Sigmoid colon (tissue), 6 donors: ENCODE measurements at regions not wholly inside any gene's neighbourhood (a gene's known extent, or its start where the extent isn't known, plus 50 kb on each side); places are given as distances from the start of the nearest gene placed in this dataset.

Source experiments
- DNase-seq: peaks from one replicate; pipeline ENCODE4 v3.0.0-alpha.2; 2019
- H3K27ac ChIP-seq, 4 donors: fragments of 200-600 bp; sonication (generic); one replicate each; pipeline ENCODE4 v1.5.1; 2016 to 2019; ENCODE audit warnings: mild to moderate bottlenecking in 1 of 4
- H3K27me3 ChIP-seq, 3 donors: fragments of 200-600 bp; sonication (generic); one replicate each; pipeline ENCODE4 v1.5.1; 2019; ENCODE audit warnings: mild to moderate bottlenecking in 1 of 3
- H3K36me3 ChIP-seq, 4 donors: fragments of 200-600 bp; sonication (generic); one replicate each; pipeline ENCODE4 v1.5.1; 2016 to 2019
- H3K4me1 ChIP-seq, 4 donors: fragments of 200-600 bp; sonication (generic); one replicate each; pipeline ENCODE4 v1.5.1; 2017 to 2019
- H3K4me3 ChIP-seq, 4 donors: fragments of 200-600 bp; sonication (generic); one replicate each; pipeline ENCODE4 v1.5.1; 2017 to 2019; ENCODE audit warnings: mild to moderate bottlenecking in 2 of 4, moderate library complexity in 1 of 4
- H3K9me3 ChIP-seq, 4 donors: fragments of 200-600 bp in 3 of 4; sonication (generic) in 3 of 4; one replicate each; pipeline versions ENCODE4 v1.5.1 to v1.6.1; 2013 to 2019
- EP300 ChIP-seq, 4 donors: sonication (generic); formaldehyde crosslinking; IDR thresholded peaks; one replicate each; pipeline ENCODE4 v1.6.1; 2017; ENCODE audit warnings: antibody characterized with exemption in 4 of 4
- POLR2A ChIP-seq, 2 donors: fragments of 450-650 bp; IDR thresholded peaks; one replicate each; pipeline ENCODE4 v1.6.1; 2016; ENCODE audit warnings: antibody characterized with exemption in 2 of 2, mild to moderate bottlenecking in 2 of 2, moderate library complexity in 2 of 2
- POLR2AphosphoS5 ChIP-seq, 4 donors: sonication (generic); formaldehyde crosslinking; IDR thresholded peaks; one replicate each; pipeline ENCODE4 v1.6.1; 2017; ENCODE audit warnings: antibody characterized with exemption in 4 of 4
- WGBS, 2 donors: extraction: QIAGEN DNeasy Blood & Tissue Kit; methylation state at CpG; one replicate each; pipeline ENCODE4 v1.1.7; 2013; 5-methylcytosine and 5-hydroxymethylcytosine counted together
- intact Hi-C: fragments of 100-400 bp; cut with DNase I; formaldehyde crosslinking; loops from one replicate; pipeline ENCODE4 v1.15.1; 2023
- TF ChIP-seq, protein P1 (sequence below), 4 experiments: fragments of 450-650 bp in 3 of 4; fragments of 200-600 bp in 1 of 4; IDR thresholded peaks; one replicate each; pipeline ENCODE4 v1.5.1; 2016 to 2019; ENCODE audit warnings: antibody characterized with exemption in 4 of 4, mild to moderate bottlenecking in 3 of 4, moderate library complexity in 2 of 4
- donor health status: healthy with polysubstance abuse.
- donor health status: healthy.

DNA sequence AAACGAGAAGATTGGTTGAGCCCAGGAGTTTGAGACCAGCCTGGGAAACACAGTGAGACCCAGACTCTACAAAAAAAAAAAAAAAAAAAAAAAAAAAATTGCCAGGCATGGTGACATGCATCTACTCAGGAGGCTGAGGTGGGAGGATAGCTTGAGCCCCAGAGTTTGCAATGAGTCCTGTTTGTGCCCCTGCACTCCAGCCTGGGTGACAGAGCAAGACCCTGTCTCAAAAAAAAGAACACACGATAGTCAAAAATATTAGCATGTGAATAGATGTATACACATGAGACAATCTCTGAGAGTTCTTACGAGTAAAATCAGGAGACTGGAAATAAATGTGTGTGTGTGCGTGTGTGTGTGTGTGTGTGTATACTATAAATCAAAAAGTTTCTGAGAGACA lies 966.3 kb downstream of the FSTL5 start:
- H3K4me1 ChIP-seq, result no peaks in the 10 kb centered on the region
- no peaks in the 10 kb centered on the region for H3K27me3 ChIP-seq
- peaks cover 0 to 1% (median 0%) of the 10 kb centered on the region in 4 donors for H3K9me3 ChIP-seq
- WGBS, 2 donors, result 82 to 83% methylated on average over 4 of the region's 4 CpGs
- H3K27ac ChIP-seq, result no peak overlapping the region
- intact Hi-C loops, result no loop called here
- no peaks in the 10 kb centered on the region for H3K36me3 ChIP-seq
- TF ChIP-seq, protein P1, sequence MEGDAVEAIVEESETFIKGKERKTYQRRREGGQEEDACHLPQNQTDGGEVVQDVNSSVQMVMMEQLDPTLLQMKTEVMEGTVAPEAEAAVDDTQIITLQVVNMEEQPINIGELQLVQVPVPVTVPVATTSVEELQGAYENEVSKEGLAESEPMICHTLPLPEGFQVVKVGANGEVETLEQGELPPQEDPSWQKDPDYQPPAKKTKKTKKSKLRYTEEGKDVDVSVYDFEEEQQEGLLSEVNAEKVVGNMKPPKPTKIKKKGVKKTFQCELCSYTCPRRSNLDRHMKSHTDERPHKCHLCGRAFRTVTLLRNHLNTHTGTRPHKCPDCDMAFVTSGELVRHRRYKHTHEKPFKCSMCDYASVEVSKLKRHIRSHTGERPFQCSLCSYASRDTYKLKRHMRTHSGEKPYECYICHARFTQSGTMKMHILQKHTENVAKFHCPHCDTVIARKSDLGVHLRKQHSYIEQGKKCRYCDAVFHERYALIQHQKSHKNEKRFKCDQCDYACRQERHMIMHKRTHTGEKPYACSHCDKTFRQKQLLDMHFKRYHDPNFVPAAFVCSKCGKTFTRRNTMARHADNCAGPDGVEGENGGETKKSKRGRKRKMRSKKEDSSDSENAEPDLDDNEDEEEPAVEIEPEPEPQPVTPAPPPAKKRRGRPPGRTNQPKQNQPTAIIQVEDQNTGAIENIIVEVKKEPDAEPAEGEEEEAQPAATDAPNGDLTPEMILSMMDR (IDR thresholded peaks at IDR 0.05), result no peak
- TF ChIP-seq POLR2AphosphoS5 (IDR thresholded peaks at IDR 0.05) (no peak), POLR2A (IDR thresholded peaks at IDR 0.05) (no peak), EP300 (IDR thresholded peaks at IDR 0.05) (no peak)
- H3K4me3 ChIP-seq, result no peak overlapping the region
- no peak for DNase-seq

DNA sequence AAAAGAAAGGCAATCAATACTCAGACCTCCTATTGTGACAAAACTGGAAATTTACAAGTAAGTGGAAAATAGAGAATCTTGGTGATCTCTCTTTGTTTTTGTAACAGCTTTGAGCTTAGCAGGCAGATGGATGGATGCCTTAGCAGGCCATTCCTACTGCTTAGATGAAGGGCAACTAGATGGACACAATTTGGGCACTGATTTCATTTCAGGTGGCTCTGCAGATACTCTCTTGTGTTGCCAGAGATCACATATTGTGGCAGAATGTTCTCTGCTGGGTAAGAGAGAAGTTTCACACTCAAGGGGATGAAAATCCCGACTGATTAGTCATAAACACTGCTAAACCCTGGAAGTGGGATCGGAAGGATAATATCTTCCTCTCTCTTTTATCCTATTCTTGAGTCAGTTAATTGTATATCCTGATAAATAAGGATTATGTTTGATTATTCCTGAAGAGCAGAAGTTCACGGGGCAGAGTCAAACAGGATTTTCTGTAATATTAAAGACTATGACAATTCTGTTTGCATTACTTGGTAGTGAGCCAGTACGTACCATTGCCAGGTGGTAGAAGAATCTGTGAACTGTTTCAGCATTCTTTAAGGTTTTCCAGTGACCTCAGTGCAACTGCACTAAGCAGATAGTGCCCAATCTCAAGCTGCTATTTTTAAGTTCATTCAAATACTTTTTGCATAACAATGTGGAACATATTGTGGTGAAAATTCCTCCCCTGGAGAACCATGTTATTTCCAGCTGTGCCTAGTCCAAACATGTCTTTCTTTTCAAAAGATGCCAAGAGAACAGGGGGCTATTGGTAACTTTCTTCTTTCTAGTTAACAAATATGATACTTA lies 974.3 kb downstream of the FSTL5 start:
- DNase-seq, result no peak
- WGBS, 2 donors, result 70 to 73% methylated on average over 4 of the region's 4 CpGs
- TF ChIP-seq POLR2AphosphoS5 (IDR thresholded peaks at IDR 0.05) (no peak), POLR2A (IDR thresholded peaks at IDR 0.05) (no peak), EP300 (IDR thresholded peaks at IDR 0.05) (no peak)
- TF ChIP-seq, protein P1 (IDR thresholded peaks at IDR 0.05), result no peak

DNA sequence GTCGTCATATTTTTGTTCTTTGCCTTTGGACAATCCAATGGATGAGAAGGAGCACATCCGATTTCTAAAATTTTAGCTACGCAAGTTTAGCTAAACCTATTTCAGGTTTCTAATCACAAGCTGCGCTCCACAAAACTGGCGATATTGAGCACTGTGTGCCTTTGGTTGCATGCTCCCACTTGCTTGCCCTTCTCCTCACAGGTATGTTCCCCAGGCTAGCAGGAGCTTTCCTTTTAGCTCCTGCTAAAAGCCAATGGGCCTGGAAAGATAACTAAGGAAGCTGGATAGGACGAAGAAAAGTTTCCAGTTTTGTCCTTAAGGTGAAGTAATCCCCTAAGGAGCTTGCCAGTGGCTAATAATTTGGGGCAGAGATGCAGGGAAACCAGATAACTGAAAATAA lies 975.2 kb downstream of the FSTL5 start:
- DNase-seq, result no peak
- no peaks in the 10 kb centered on the region for H3K27me3 ChIP-seq
- TF ChIP-seq, protein P1 (IDR thresholded peaks at IDR 0.05), result no peak
- TF ChIP-seq EP300 (IDR thresholded peaks at IDR 0.05), result no peak
- TF ChIP-seq POLR2A (IDR thresholded peaks at IDR 0.05), result no peak
- no peak for TF ChIP-seq POLR2AphosphoS5 (IDR thresholded peaks at IDR 0.05)
- H3K36me3 ChIP-seq, result no peaks in the 10 kb centered on the region
- intact Hi-C loops, result no loop called here
- H3K27ac ChIP-seq, result no peak overlapping the region
- no peak overlapping the region for H3K4me3 ChIP-seq
- H3K9me3 ChIP-seq, result peaks cover 0 to 2% (median 0%) of the 10 kb centered on the region in 4 donors
- H3K4me1 ChIP-seq, result no peaks in the 10 kb centered on the region
- WGBS, 2 donors, result 89% methylated on average over 6 of the region's 6 CpGs

More for the DNA sequence above, 974.3 kb downstream of the FSTL5 start:
- Histone ChIP-seq H3K4me1 (no peaks in the 10 kb centered on the region), H3K27ac (no peak overlapping the region), H3K4me3 (no peak overlapping the region), H3K27me3 (no peaks in the 10 kb centered on the region), H3K36me3 (no peaks in the 10 kb centered on the region), H3K9me3 (peaks cover 0 to 2% (median 0%) of the 10 kb centered on the region in 4 donors)
- intact Hi-C loops, result no loop called here

DNA sequence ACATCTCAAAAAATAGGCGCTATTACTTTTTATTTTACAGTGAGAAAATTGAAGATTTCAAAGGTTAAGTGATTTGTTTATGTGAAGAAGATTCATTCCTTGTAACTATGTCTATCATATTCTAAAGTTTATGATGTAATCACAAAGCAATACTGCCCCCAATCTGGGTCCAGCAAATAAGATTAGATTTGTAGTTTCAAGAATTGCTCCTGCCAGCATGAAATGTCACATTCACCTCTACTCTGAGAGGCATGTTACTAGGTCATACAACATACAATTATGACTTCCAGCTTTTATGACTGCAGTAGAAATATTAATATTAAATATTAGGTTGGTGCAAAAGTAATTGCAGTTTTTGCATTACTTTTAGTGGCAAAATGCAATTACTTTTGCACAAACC lies 976.2 kb downstream of the FSTL5 start:
- Histone ChIP-seq H3K27me3 (no peaks in the 10 kb centered on the region), H3K27ac (no peak overlapping the region), H3K36me3 (no peaks in the 10 kb centered on the region), H3K9me3 (peaks cover 0 to 2% (median 0%) of the 10 kb centered on the region in 4 donors), H3K4me1 (no peaks in the 10 kb centered on the region), H3K4me3 (no peak overlapping the region)
- WGBS, 2 donors, result 81 to 88% methylated on average over 1 of the region's 1 CpG
- no peak for DNase-seq
- TF ChIP-seq, protein P1 (IDR thresholded peaks at IDR 0.05), result no peak
- TF ChIP-seq POLR2AphosphoS5 (IDR thresholded peaks at IDR 0.05), result no peak
- no peak for TF ChIP-seq POLR2A (IDR thresholded peaks at IDR 0.05)
- TF ChIP-seq EP300 (IDR thresholded peaks at IDR 0.05), result no peak
- intact Hi-C loops, result no loop called here
